ENCODE measurements at regions not wholly inside any gene's neighbourhood (a gene's known extent, or its start where the extent isn't known, plus 50 kb on each side); places are given as distances from the start of the nearest gene placed in this dataset.
A peak's percentile ranks its signal among the peaks of the same experiment; 100 is the strongest.

- Histone ChIP-seq H3K4me3 (ENCODE audit: control insufficient read depth in 2 of 3, extremely low read depth in 1 of 3, insufficient read depth in 2 of 3, low read depth in 1 of 3, low read length in 3 of 3) (no peak overlapping the region), H3K9me1 (ENCODE audit: control insufficient read depth, extremely low read depth, insufficient read depth, low read length) (no peaks in the 10 kb centered on the region), H3K4me1 (ENCODE audit: control insufficient read depth, extremely low read depth, insufficient read depth, low read length) (peaks cover 5% of the 10 kb centered on the region), H3K27me3 (ENCODE audit: control insufficient read depth, extremely low read depth, insufficient read depth, low read length) (no peaks in the 10 kb centered on the region), H4K20me1 (ENCODE audit: control insufficient read depth, extremely low read depth, insufficient read depth, low read length) (no peaks in the 10 kb centered on the region), H2AFZ (ENCODE audit: control insufficient read depth, low read length) (no peak overlapping the region), H3K79me2 (ENCODE audit: control insufficient read depth, insufficient read depth, low read length) (no peaks in the 10 kb centered on the region), H3K9ac (ENCODE audit: control insufficient read depth, extremely low read depth, insufficient read depth, low read length) (no peak overlapping the region), H3K36me3 (ENCODE audit: control insufficient read depth in 2 of 2, extremely low read depth in 1 of 2, insufficient read depth in 2 of 2, low read length in 2 of 2) (no peaks in the 10 kb centered on the region), H3K9me3 (ENCODE audit: control insufficient read depth, low read depth, low read length) (peaks cover 3% of the 10 kb centered on the region), H3K4me2 (ENCODE audit: control insufficient read depth, extremely low read depth, insufficient read depth, low read depth, low read length) (no peak overlapping the region), H3K27ac (ENCODE audit: control insufficient read depth, insufficient read depth, low read length) (no peak overlapping the region)
- FAIRE-seq (no peak), DNase-seq (ENCODE audit: low read depth, low spot score) (no peak)
- dilution Hi-C loops (cut with MboI; ENCODE audit: extremely low pct_ligation_motif_present, low sequenced_read_pairs), result no loop called here
- TF ChIP-seq CTCF (optimal IDR thresholded peaks at IDR 0.05 in 1 of 3, IDR thresholded peaks at IDR 0.05 in 1 of 3, conservative IDR thresholded peaks at IDR 0.05 in 1 of 3; ENCODE audit: extremely low read depth in 1 of 3, insufficient read depth in 2 of 3, low read length in 3 of 3) (peak in 1 of 3 experiments; percentile 21), EZH2 (IDR thresholded peaks at IDR 0.05; ENCODE audit: low read length) (no peak)
These were observed 53.3 kb upstream of the RNU6ATAC start for GRCh38 chr9:134217431-134218210.

GRCh38 chr9:134218230-134218629 is 53.9 kb upstream of the RNU6ATAC start:
- H3K4me1 ChIP-seq (ENCODE audit: control insufficient read depth, extremely low read depth, insufficient read depth, low read length), result peaks cover 5% of the 10 kb centered on the region
- H3K27me3 ChIP-seq (ENCODE audit: control insufficient read depth, extremely low read depth, insufficient read depth, low read length), result no peaks in the 10 kb centered on the region
- no peaks in the 10 kb centered on the region for H4K20me1 ChIP-seq (ENCODE audit: control insufficient read depth, extremely low read depth, insufficient read depth, low read length)
- H3K79me2 ChIP-seq (ENCODE audit: control insufficient read depth, insufficient read depth, low read length), result no peaks in the 10 kb centered on the region
- no peaks in the 10 kb centered on the region for H3K9me1 ChIP-seq (ENCODE audit: control insufficient read depth, extremely low read depth, insufficient read depth, low read length)
- FAIRE-seq (no peak), DNase-seq (ENCODE audit: low read depth, low spot score) (no peak)
- dilution Hi-C loops (cut with MboI; ENCODE audit: extremely low pct_ligation_motif_present, low sequenced_read_pairs), result no loop called here
- no peak overlapping the region for H3K9ac ChIP-seq (ENCODE audit: control insufficient read depth, extremely low read depth, insufficient read depth, low read length)
- TF ChIP-seq CTCF (optimal IDR thresholded peaks at IDR 0.05 in 1 of 3, IDR thresholded peaks at IDR 0.05 in 1 of 3, conservative IDR thresholded peaks at IDR 0.05 in 1 of 3; ENCODE audit: extremely low read depth in 1 of 3, insufficient read depth in 2 of 3, low read length in 3 of 3), result no peak
- no peak for TF ChIP-seq EZH2 (IDR thresholded peaks at IDR 0.05; ENCODE audit: low read length)
- no peak overlapping the region for H3K4me3 ChIP-seq (ENCODE audit: control insufficient read depth in 2 of 3, extremely low read depth in 1 of 3, insufficient read depth in 2 of 3, low read depth in 1 of 3, low read length in 3 of 3)
- no peaks in the 10 kb centered on the region for H3K9me3 ChIP-seq (ENCODE audit: control insufficient read depth, low read depth, low read length)
- H3K27ac ChIP-seq (ENCODE audit: control insufficient read depth, insufficient read depth, low read length), result no peak overlapping the region
- H3K36me3 ChIP-seq (ENCODE audit: control insufficient read depth in 2 of 2, extremely low read depth in 1 of 2, insufficient read depth in 2 of 2, low read length in 2 of 2), result no peaks in the 10 kb centered on the region
- H3K4me2 ChIP-seq (ENCODE audit: control insufficient read depth, extremely low read depth, insufficient read depth, low read depth, low read length), result no peak overlapping the region
- no peak overlapping the region for H2AFZ ChIP-seq (ENCODE audit: control insufficient read depth, low read length)

All from keratinocyte (primary cell).